ENCODE measurements at regions not wholly inside any gene's neighbourhood (a gene's known extent, or its start where the extent isn't known, plus 50 kb on each side); places are given as distances from the start of the nearest gene placed in this dataset.
"Not testable (repeated sequence)": the region's sequence is repeated elsewhere in the genome, so short reads cannot be mapped to it uniquely, and the experiment has no call there.

GRCh38 chr14:106729551-106729950 lies 1203.2 kb downstream of the TMEM121 start:
- no peak for DNase-seq (ENCODE audit: low read depth in 4 of 4, low spot score in 3 of 4)

- DNase-seq (ENCODE audit: low read depth in 4 of 4, low spot score in 3 of 4) = no peak
These were observed 1207.4 kb downstream of the TMEM121 start for GRCh38 chr14:106733771-106734170.

GRCh38 chr14:106737021-106737420 lies 1210.6 kb downstream of the TMEM121 start:
- no peak for DNase-seq (ENCODE audit: low read depth in 4 of 4, low spot score in 3 of 4)

DNA sequence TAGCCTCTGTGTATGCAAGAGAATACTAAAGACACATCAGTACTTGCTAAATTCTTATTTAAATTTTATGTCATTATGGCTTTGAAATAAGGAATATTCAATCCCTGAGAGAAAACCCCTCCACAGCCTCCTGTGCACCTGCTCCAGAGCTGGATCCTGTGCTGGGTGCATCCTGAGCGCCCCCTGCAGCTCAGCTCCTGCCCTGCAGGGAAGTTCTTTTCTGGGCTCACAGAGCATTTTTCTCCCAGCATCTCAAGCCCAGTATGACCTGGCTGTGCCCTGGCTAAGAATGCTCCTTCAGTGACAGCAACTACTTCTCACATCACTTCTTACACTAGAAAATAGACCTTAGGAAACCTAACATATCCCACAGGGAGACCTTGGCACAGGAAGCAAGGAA lies 1211.7 kb downstream of the TMEM121 start:
- no peak for DNase-seq (ENCODE audit: low read depth in 4 of 4, low spot score in 3 of 4)

DNA sequence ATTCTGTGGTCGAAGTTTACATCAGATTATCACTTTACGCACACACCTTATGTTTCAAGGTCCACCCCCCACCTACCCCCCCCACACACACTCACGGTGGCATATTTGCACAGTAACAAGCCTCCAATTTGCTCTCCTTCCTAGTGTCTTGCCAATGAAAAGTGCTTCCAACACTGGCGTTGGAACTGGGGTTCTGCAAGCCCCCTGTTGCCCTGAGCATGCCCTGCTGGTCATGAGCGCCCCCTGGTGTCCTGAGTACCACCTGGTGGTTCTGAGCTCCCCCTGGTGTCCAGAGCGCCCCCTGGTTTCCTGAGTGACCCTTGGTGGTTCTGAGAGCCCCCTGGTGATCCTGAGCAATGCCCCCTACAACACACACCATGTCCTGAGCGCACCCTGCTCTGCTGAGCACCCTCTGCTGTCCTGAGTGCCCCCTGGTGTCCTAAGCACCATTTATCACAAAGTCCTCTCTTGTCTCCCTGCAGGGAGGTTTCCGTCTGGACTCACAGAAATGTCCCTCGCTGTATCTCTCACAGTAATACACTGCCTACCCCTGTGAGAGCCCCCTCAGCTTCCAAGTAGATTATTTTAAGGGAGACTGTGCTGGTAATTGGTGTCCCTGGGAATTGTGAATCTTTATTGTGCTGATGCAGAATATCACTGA lies 1212.3 kb downstream of the TMEM121 start:
- not testable (repeated sequence) for DNase-seq (ENCODE audit: low read depth in 4 of 4, low spot score in 3 of 4)

DNA sequence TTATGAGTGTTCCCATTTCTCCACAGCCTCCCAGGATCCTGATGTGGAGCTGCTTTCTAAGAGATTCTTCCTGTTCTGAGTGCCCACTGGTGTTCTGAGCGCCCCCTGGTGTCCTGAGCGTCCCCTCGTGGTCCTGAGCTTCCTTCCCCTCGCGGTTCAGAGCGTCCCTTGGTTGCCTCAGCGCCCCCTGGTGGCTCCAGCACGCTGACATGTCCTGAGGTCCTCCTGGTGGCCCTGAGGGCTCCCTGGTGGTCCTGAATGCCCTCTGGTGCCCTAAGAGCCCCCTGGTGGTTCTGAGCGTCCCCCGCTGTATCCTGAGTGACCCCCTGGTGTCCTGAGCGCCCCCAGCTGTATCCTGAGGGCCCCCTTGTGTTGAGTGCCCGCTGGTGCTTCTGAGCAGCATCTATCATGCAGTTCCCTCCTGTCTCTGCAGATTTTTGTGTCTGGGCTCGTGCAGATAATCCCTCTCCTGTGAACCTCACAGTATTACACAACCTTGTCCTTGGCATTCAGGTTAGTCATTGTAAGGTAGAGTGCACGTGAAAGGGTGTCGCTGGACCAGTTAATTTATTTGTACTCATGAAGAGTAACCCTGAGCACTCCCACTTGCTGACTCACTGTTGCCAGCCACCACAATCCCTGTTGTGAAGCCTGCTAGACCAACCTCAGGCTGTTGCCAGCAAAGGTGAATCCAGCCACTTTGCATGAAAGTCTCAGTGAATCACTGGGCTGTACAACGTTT lies 1214.9 kb downstream of the TMEM121 start:
- not testable (repeated sequence) for DNase-seq (ENCODE audit: low read depth in 4 of 4, low spot score in 3 of 4)

DNA sequence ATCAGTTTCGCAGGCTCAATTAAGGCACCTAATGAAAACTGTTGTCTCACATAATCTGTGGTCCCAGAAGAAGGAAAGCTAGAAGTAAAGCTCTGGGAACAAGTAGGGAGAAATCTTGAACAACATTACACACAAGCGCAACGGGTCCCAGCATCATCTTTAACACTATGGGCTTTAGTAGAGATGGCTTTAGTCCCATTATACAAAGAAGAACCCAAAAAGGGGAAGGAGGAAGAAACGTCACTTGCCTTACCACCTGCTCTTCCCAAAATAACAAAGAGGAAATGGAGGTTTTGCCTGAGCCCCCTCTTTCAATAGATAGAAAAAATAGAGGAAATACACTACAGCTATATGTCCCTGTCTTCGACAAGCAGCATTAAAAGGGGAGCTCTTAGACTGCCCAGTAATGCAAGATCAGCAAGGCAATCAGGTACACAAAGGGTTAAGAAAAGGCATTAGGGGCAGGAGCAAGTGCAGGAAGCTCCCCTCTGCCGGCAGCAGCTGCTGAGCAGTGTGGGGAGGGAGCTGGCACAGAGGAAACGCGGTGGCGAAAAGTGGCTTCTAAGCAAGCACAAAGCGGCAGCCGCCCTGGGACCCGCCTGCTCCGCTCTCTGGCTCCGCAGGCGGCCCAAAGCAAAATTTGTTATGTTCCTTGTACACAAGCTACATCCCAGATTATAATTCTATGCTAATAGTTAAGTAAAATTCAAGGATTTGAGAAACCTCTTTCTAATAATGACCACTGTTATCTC lies 1218.8 kb downstream of the TMEM121 start:
- DNase-seq (ENCODE audit: low read depth in 4 of 4, low spot score in 3 of 4) = not testable (repeated sequence)

DNA sequence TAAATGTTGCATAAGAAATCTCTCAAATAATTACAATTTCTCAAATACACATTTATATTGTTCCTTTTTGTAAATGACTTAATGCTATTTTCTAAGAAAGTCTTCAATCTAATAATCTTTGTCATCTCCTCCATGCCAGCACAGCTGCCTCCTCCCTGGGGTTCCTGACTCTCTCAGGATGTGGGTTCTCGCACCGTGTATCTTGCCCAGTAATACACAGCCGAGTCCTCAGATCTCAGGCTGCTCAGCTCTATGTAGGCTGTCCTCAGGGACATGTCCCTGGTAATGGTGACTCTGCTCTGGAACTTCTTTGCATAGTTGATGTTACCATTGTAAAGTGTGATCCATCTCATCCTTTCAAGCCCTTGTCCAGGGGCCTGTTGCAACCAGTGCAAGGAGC lies 1223.7 kb downstream of the TMEM121 start:
- not testable (repeated sequence) for DNase-seq (ENCODE audit: low read depth in 4 of 4, low spot score in 3 of 4)

- DNase-seq (ENCODE audit: low read depth in 4 of 4, low spot score in 3 of 4) = not testable (repeated sequence)
These were observed 1227.4 kb downstream of the TMEM121 start for GRCh38 chr14:106753751-106754150.

DNA sequence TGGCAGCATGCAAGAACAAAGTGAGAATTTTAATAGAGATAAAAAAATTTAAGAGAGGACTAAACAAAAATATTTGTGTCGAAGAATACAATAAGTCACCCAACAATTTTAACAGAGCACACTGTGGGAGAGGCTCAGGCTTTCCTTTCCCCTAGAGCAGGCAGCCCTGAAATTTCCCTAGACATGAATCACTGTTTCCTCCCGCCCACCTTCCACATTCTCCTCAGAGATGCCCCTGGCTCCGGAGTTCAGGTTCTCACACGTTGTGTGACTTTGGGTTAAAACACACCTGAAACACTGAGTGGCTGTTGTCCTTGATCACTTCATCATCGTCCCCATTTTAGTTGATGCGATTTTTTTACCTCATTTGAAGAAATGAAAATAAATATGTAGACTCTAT lies 1231.1 kb downstream of the TMEM121 start:
- not testable (repeated sequence) for DNase-seq (ENCODE audit: low read depth in 4 of 4, low spot score in 3 of 4)

DNA sequence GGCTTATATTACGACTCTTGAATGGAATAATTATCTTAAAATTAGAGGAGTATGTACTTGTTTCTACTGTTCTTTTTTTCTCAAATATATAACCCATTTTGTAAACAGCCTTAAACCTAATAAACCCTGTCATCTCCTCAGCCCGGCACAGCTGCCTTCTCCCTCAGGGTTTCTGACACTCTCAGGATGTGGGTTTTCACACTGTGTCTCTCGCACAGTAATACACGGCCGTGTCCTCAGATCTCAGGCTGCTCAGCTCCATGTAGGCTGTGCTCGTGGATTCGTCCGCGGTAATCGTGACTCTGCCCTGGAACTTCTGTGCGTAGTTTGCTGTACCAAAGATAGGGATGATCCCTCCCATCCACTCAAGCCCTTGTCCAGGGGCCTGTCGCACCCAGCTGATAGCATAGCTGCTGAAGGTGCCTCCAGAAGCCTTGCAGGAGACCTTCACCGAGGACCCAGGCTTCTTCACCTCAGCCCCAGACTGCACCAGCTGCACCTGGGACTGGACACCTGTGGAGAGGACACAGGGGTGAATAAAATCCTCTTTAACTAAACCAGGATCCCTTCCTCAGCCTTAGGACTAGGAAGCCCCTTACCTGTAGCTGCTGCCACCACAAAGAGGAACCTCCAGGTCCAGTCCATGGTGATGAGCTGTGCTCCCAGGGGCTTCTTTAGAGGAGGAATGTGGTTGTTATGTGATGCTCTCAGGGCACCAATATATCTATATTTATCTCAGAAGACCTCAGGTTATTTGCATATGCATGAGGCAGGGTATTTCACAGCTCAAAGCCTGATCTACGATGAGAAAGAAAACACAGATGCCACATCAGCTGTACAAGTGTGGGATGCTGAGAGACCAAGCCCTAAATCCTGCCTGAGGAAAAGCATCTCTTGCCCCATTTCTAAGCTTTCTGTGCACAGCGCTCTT lies 1235.8 kb downstream of the TMEM121 start:
- DNase-seq (ENCODE audit: low read depth in 4 of 4, low spot score in 3 of 4) = not testable (repeated sequence)

DNA sequence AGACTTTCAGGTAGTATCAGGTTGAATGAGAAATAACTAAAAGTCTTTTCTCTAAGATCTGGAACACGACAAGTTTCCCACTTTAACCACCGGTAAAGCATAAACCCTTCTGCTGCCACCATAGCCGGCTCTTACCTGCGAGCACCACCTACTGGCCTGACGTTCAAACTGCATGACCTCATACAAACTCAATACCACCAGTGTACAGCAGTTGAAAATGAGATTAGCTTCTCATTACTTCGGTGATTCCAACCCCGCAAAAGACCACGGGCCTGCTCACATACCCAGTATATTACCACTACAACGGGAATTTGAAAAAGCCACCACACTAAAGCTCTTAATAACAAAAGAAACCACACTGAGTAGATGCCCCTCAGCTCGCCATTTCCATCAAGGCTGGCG lies 1238.6 kb downstream of the TMEM121 start:
- not testable (repeated sequence) for DNase-seq (ENCODE audit: low read depth in 4 of 4, low spot score in 3 of 4)

DNA sequence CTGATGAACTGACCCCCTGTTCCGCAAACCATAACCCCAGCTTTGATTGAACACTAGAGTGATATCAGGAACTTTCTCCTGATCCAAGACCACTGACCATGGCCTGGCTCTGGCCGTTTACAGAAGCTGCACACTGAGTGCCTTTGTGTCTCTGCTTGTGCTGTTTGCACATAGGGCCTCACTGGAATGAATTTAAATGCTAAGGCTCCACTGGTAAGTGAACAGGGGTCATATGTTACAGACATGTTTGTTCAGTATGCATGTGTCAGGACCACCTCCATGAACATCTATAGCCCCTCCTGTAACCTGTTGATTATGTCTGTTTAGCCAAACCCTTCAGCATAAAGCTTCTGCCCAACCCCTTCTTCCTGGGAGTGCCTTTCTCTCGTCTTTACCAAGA lies 1239.8 kb downstream of the TMEM121 start:
- no peak for DNase-seq (ENCODE audit: low read depth in 4 of 4, low spot score in 3 of 4)

DNA sequence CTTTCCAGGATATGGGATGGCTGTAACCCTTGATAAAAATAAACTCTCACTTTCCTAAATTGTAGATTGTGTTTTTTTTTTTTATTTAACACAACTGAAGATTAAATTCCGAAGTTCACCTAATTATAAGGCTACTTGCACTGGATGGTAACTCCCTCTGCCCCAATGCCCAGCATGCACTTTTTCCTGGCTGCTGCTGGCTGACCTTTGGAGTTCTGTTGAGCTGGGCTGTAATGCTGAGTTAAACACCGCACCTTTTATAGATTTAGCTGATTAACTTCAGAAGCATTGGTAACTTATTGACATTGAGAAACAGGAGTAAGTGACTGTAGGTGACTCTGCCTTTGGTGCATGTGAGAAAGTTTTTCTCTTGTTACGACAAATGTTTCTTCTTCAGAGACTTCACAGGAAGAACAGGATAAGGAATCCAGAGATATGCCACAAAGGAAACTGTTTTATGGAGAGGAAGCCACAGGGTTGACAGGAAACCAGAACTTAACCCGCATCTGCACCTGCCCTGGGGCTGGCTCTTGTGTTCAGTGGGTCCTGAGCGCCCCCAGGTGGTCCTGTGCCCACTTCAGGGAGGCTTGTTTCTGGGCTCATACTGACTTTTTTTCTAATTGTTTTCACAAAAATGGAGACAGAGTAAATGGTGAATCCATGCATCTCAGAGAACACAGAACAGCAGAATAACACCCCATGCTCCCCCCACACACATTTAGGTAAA lies 1240.3 kb downstream of the TMEM121 start:
- DNase-seq (ENCODE audit: low read depth in 4 of 4, low spot score in 3 of 4) = not testable (repeated sequence)

DNA sequence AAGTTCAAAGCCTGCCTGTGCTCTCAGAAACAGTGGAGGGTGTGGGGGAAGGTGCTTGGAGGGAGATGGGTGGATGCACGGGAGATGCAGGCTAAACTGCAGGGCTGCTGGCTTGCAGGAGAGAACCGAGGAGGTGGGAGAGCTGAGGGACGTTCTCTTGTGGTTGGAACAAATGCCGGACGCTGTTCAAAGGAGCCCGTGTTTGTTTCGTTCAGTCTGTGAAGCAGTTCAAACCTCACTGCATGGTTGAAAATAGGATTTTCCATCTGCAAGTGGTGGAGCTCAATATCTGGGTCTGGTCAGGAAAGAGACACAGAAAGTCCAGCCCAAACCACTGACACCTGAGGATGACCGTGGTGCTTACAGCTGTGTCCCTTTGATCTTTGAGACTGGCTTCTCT lies 1241.8 kb downstream of the TMEM121 start:
- not testable (repeated sequence) for DNase-seq (ENCODE audit: low read depth in 4 of 4, low spot score in 3 of 4)

DNA sequence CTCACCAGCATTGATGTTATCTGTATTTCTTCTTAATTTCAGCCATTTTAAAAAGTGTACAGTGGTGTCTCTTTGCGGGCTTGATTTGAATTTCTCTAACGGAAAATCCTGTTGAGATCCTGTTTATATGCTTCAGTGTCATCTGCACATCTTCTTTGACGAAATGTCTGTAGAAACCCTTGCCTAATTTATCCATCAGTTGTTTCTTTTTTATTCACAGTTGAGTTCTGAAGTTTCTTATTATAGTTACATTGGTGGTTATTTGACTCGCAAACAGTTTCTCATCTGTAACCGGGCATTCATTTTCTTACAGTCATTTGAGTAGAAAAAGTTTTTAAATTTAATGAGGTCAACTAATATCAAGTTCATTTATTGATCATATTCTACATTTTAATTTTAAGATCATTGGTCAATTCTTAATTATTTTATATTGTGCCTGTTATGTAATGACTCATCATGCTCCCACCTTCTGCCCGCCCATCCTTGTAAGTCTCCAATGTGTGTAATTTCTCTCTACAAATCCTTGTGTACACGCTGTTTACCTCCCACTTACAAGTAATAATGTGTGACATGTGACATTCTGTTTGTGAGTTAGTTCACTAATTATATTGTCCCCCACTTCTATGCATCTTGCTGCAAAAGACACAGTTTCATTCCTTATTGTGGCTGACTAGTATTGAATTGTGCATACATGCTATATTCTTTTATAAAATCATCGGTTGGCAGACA lies 1242.8 kb downstream of the TMEM121 start:
- DNase-seq (ENCODE audit: low read depth in 4 of 4, low spot score in 3 of 4) = not testable (repeated sequence)

DNA sequence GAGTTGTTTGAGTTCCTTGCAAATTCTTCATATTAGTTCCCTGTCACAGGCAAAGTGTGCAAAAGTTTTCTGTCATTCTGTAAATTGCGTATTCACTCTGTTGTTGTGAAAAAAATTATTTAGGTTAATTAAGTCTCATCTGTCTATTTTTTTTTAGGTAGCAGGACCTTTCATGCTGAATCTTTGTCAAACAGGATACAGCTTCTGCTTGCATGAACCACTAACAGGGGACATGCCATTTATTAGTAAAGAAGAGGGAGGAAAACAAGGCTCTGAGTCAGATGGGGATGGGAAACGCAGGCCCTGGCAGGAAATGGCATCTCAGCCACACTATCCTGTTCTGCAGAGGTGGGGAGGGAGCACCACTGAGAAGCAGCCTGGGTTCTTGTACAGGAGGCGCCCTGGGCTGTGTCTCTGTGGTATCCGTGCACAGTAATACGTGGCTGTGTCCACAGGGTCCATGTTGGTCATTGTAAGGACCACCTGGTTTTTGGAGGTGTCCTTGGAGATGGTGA lies 1243.8 kb downstream of the TMEM121 start:
- not testable (repeated sequence) for DNase-seq (ENCODE audit: low read depth in 4 of 4, low spot score in 3 of 4)

GRCh38 chr14:106774889-106775480 lies 1248.6 kb downstream of the TMEM121 start:
- DNase-seq (ENCODE audit: low read depth in 4 of 4, low spot score in 3 of 4) = not testable (repeated sequence)
